ENCODE measurements at regions not wholly inside any gene's neighbourhood (a gene's known extent, or its start where the extent isn't known, plus 50 kb on each side); places are given as distances from the start of the nearest gene placed in this dataset.

DNA sequence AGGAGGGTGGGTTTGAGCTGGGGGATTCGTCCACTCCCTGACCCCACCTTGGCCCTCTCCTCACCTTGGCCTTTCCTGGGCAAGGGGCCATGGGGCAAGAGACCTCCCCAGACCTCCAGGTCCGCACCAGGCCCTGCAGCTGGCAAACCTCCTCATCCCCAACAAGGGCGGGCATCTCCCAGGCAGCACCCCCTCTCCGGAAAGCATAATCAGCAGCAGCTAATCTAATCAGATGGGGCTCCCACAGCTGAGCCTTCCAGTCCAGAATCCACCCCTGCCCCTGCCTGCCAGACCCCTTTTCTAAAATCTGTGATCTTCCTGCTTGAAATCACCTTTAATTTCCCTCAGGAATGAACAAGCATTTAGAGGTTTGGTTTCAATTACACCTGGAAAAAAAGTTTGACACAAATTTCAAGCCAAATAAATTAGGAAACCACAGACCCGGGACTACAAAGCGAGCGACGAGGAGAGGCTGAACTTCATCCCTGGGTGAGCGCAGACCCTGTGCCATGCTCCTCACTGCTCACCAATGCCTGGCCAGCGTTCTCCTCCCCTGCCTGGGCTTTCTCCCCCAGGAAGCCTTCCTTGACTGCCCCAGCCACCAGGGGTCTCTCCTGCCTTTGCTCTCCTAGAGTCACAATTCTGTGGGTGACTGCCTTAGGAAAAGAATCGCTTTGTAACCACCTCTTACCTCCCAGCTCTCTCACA is 143.0 kb upstream of the MYCN start:
- Mint-ChIP-seq H3K27ac (no peak overlapping the region), H3K4me1 (no peaks in the 10 kb centered on the region), H3K9me3 (no peaks in the 10 kb centered on the region), H3K36me3 (no peaks in the 10 kb centered on the region), H3K27me3 (ENCODE audit: low read depth in 2 of 2) (peaks cover 0 to 4% of the 10 kb centered on the region in 2 donors), H3K4me3 (no peak overlapping the region)
- intact Hi-C loops (cut with micrococcal nuclease) = no loop called here
- ATAC-seq = no peak
- H3K4me1 ChIP-seq (ENCODE audit: control insufficient read depth, insufficient read depth, low read length) = no peaks in the 10 kb centered on the region
- 77% methylated on average over 10 of the region's 11 CpGs for WGBS (ENCODE audit: insufficient coverage)
- H3K9me3 ChIP-seq (ENCODE audit: control insufficient read depth, insufficient read depth, low read length) = no peaks in the 10 kb centered on the region
- H3K27ac ChIP-seq (ENCODE audit: low read length) = no peak overlapping the region
- no peak for DNase-seq
- no peaks in the 10 kb centered on the region for H3K36me3 ChIP-seq (ENCODE audit: control insufficient read depth, insufficient read depth, low read length)
- TF ChIP-seq, protein P1, sequence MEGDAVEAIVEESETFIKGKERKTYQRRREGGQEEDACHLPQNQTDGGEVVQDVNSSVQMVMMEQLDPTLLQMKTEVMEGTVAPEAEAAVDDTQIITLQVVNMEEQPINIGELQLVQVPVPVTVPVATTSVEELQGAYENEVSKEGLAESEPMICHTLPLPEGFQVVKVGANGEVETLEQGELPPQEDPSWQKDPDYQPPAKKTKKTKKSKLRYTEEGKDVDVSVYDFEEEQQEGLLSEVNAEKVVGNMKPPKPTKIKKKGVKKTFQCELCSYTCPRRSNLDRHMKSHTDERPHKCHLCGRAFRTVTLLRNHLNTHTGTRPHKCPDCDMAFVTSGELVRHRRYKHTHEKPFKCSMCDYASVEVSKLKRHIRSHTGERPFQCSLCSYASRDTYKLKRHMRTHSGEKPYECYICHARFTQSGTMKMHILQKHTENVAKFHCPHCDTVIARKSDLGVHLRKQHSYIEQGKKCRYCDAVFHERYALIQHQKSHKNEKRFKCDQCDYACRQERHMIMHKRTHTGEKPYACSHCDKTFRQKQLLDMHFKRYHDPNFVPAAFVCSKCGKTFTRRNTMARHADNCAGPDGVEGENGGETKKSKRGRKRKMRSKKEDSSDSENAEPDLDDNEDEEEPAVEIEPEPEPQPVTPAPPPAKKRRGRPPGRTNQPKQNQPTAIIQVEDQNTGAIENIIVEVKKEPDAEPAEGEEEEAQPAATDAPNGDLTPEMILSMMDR (IDR thresholded peaks at IDR 0.05) = no peak
- no peaks in the 10 kb centered on the region for H3K27me3 ChIP-seq (ENCODE audit: control insufficient read depth, insufficient read depth, low read length)
- H3K4me3 ChIP-seq (ENCODE audit: low read length) = no peak overlapping the region

DNA sequence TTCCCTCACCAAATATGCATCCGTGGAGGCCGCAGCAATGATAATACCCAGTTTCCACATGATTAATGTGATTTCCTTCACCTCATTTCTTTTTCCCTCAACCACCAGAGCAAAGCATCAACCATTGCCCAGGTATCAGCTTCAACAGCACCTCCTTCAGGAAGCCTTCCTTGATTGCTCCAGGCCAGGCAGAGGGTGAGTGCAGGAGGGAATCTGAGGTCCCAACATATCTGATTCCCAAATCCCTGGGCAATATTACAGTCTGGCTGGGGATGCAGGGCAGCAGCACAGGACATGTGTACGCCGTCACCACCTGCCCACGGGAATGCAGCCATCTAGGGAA is 142.4 kb upstream of the MYCN start:
- WGBS (ENCODE audit: insufficient coverage) = 90% methylated on average over 5 of the region's 5 CpGs
- Histone ChIP-seq H3K36me3 (ENCODE audit: control insufficient read depth, insufficient read depth, low read length) (no peaks in the 10 kb centered on the region), H3K4me1 (ENCODE audit: control insufficient read depth, insufficient read depth, low read length) (no peaks in the 10 kb centered on the region), H3K27ac (ENCODE audit: low read length) (no peak overlapping the region), H3K4me3 (ENCODE audit: low read length) (no peak overlapping the region), H3K27me3 (ENCODE audit: control insufficient read depth, insufficient read depth, low read length) (no peaks in the 10 kb centered on the region), H3K9me3 (ENCODE audit: control insufficient read depth, insufficient read depth, low read length) (no peaks in the 10 kb centered on the region)
- ATAC-seq (no peak), DNase-seq (no peak)
- no peaks in the 10 kb centered on the region for H3K4me1 Mint-ChIP-seq
- intact Hi-C loops (cut with micrococcal nuclease) = no loop called here
- H3K27me3 Mint-ChIP-seq (ENCODE audit: low read depth in 2 of 2) = peaks cover 0 to 4% of the 10 kb centered on the region in 2 donors
- no peaks in the 10 kb centered on the region for H3K36me3 Mint-ChIP-seq
- no peak overlapping the region for H3K4me3 Mint-ChIP-seq
- TF ChIP-seq, protein P1 (IDR thresholded peaks at IDR 0.05) = no peak
- no peaks in the 10 kb centered on the region for H3K9me3 Mint-ChIP-seq
- no peak overlapping the region for H3K27ac Mint-ChIP-seq

DNA sequence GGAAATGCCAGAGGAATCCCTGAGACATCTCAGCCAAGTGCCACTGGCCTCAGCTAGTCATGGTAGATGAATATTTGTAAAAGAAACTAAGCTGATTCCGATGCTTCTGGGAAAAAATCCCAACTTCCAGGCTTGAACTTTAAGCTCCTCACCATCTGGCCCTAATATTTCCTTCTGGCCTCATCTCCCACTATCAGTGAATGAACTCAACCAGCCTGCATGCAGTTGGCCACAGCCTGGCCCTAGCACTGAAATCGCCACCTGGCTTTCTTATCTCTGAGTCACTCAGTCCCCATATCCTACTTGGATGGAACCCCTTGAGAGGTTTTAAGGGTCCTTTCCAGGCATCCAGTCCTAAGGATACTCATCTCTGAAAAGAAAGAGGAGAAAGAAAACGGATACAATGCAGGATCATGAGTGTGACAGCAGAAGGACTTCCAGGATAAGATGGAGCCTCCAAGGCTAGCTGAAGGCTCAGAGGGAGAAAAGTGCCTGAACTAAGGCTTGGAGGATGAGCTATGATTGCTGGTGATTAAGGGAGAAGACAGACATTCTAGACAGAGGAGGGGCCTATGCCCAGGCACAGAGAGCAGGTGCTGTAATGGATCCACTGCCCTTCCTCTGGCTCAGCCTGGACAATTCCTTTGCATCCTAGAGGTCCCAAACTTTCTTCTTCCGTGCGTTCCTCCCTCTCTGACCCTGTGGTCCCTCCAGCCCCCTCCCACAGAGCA is 141.5 kb upstream of the MYCN start:
- WGBS (ENCODE audit: insufficient coverage) = 89% methylated on average over 5 of the region's 5 CpGs

More for the DNA sequence above, 141.5 kb upstream of the MYCN start:
- Mint-ChIP-seq H3K27me3 (ENCODE audit: low read depth in 2 of 2) (peaks cover 0 to 4% of the 10 kb centered on the region in 2 donors), H3K36me3 (no peaks in the 10 kb centered on the region), H3K9me3 (no peaks in the 10 kb centered on the region), H3K4me1 (no peaks in the 10 kb centered on the region), H3K27ac (no peak overlapping the region), H3K4me3 (no peak overlapping the region)
- no peak for DNase-seq
- Histone ChIP-seq H3K27ac (ENCODE audit: low read length) (no peak overlapping the region), H3K4me3 (ENCODE audit: low read length) (no peak overlapping the region), H3K27me3 (ENCODE audit: control insufficient read depth, insufficient read depth, low read length) (no peaks in the 10 kb centered on the region), H3K36me3 (ENCODE audit: control insufficient read depth, insufficient read depth, low read length) (no peaks in the 10 kb centered on the region), H3K9me3 (ENCODE audit: control insufficient read depth, insufficient read depth, low read length) (no peaks in the 10 kb centered on the region), H3K4me1 (ENCODE audit: control insufficient read depth, insufficient read depth, low read length) (no peaks in the 10 kb centered on the region)
- no peak for ATAC-seq
- intact Hi-C loops (cut with micrococcal nuclease) = no loop called here
- TF ChIP-seq, protein P1 (IDR thresholded peaks at IDR 0.05) = no peak
